ENCODE measurements at regions not wholly inside any gene's neighbourhood (a gene's known extent, or its start where the extent isn't known, plus 50 kb on each side); places are given as distances from the start of the nearest gene placed in this dataset.

GRCh38 chr20:41992481-41992880 lies 374.3 kb upstream of the CHD6 start:
- intact Hi-C loops (cut with DNase I) = no loop called here
- no peak for TF ChIP-seq POLR2A (IDR thresholded peaks at IDR 0.05)
- WGBS, 4 donors = 60 to 67% (median 63%) methylated on average over 4 of the region's 4 CpGs
- no peak for DNase-seq
- H3K36me3 ChIP-seq = no peaks in the 10 kb centered on the region
- H3K4me3 ChIP-seq = no peak overlapping the region
- no peaks in the 10 kb centered on the region for H3K4me1 ChIP-seq
- no peak for ATAC-seq
- no peak overlapping the region for H3K27ac ChIP-seq
- H3K9me3 ChIP-seq = peaks cover 0 to 14% (median 0%) of the 10 kb centered on the region in 12 donors
- H3K27me3 ChIP-seq = no peaks in the 10 kb centered on the region

- 36 to 54% (median 46%) methylated on average over 1 of the region's 1 CpG for WGBS, 4 donors
- TF ChIP-seq CTCF (IDR thresholded peaks at IDR 0.05) = no peak
- TF ChIP-seq POLR2A (IDR thresholded peaks at IDR 0.05) = no peak
- DNase-seq = no peak
Observed at GRCh38 chr20:41991412-41991811, 373.2 kb upstream of the CHD6 start.

GRCh38 chr20:41989935-41990635 lies 371.9 kb upstream of the CHD6 start:
- intact Hi-C loops (cut with DNase I) = no loop called here
- ATAC-seq = peak in 2 of 4 donors; percentile 39 to 89
- WGBS, 4 donors = 31 to 43% (median 40%) methylated on average over 10 of the region's 10 CpGs
- no peak overlapping the region for H3K4me3 ChIP-seq
- H3K9me3 ChIP-seq = peaks cover 0 to 10% (median 0%) of the 10 kb centered on the region in 12 donors
- TF ChIP-seq POLR2A (IDR thresholded peaks at IDR 0.05) (no peak), CTCF (IDR thresholded peaks at IDR 0.05) (no peak)
- H3K27ac ChIP-seq = peak overlapping the region in 3 of 12 donors; percentile 18 to 25 (median 23)
- no peaks in the 10 kb centered on the region for H3K27me3 ChIP-seq
- no peaks in the 10 kb centered on the region for H3K4me1 ChIP-seq
- no peaks in the 10 kb centered on the region for H3K36me3 ChIP-seq
- DNase-seq = no peak

More at GRCh38 chr20:41991412-41991811, 373.2 kb upstream of the CHD6 start:
- Histone ChIP-seq H3K36me3 (no peaks in the 10 kb centered on the region), H3K27me3 (no peaks in the 10 kb centered on the region), H3K4me1 (no peaks in the 10 kb centered on the region), H3K4me3 (no peak overlapping the region), H3K27ac (no peak overlapping the region), H3K9me3 (peaks cover 0 to 18% (median 0%) of the 10 kb centered on the region in 12 donors)
- no peak for ATAC-seq
- intact Hi-C loops (cut with DNase I) = no loop called here

- H3K4me3 ChIP-seq = no peak overlapping the region
Observed at GRCh38 chr20:41989039-41989679, 371.0 kb upstream of the CHD6 start.

More at GRCh38 chr20:41989039-41989679, 371.0 kb upstream of the CHD6 start:
- Histone ChIP-seq H3K36me3 (no peaks in the 10 kb centered on the region), H3K4me1 (no peaks in the 10 kb centered on the region), H3K27me3 (no peaks in the 10 kb centered on the region), H3K27ac (no peak overlapping the region), H3K9me3 (peaks cover 0 to 12% (median 0%) of the 10 kb centered on the region in 12 donors)
- ATAC-seq (no peak), DNase-seq (no peak)
- intact Hi-C loops (cut with DNase I) = no loop called here
- WGBS, 4 donors = 69 to 86% (median 78%) methylated on average over 3 of the region's 3 CpGs
- TF ChIP-seq POLR2A (IDR thresholded peaks at IDR 0.05) (no peak), CTCF (IDR thresholded peaks at IDR 0.05) (no peak)

Measured in heart left ventricle (tissue), 16 donors.